GM12801 (cell line): ENCODE measurements at regions not wholly inside any gene's neighbourhood (a gene's known extent, or its start where the extent isn't known, plus 50 kb on each side); places are given as distances from the start of the nearest gene placed in this dataset.

Source experiments
- TF ChIP-seq, protein P1 (sequence below): IDR thresholded peaks from one replicate; pipeline ENCODE4 v1.5.1; 2011; ENCODE audit warnings: control low read depth; ENCODE audit not compliant: insufficient read length; ENCODE audit errors: extremely low read depth

DNA sequence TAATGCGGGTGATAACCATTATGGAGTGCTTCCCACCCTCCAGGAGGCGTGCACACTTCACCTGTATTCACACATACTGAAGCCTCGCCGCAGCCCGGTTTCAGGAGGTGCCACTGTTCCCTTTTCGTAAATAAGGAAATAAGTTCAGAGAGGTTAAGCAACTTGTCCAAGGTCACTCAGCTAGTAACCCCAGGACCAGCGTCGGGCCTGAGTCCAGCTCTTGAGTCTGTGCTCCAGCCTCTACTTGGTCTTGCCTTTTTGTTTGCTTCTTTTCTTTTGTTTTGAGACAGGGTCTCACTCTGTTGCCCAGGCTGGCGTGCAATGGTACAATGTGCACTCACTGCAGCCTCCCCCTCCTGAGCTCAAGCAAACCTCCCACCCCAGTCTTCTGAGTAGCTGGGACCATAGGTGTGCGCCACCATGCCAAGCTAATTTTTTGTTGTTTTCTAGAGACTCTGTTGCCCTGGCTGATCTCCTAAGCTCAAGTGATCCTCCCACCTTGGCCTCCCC is 63.5 kb upstream of the CIBAR2 start:
- TF ChIP-seq, protein P1, sequence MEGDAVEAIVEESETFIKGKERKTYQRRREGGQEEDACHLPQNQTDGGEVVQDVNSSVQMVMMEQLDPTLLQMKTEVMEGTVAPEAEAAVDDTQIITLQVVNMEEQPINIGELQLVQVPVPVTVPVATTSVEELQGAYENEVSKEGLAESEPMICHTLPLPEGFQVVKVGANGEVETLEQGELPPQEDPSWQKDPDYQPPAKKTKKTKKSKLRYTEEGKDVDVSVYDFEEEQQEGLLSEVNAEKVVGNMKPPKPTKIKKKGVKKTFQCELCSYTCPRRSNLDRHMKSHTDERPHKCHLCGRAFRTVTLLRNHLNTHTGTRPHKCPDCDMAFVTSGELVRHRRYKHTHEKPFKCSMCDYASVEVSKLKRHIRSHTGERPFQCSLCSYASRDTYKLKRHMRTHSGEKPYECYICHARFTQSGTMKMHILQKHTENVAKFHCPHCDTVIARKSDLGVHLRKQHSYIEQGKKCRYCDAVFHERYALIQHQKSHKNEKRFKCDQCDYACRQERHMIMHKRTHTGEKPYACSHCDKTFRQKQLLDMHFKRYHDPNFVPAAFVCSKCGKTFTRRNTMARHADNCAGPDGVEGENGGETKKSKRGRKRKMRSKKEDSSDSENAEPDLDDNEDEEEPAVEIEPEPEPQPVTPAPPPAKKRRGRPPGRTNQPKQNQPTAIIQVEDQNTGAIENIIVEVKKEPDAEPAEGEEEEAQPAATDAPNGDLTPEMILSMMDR, result no peak

GRCh38 chr16:85176541-85177447 is 64.5 kb upstream of the CIBAR2 start:
- TF ChIP-seq, protein P1, result no peak

DNA sequence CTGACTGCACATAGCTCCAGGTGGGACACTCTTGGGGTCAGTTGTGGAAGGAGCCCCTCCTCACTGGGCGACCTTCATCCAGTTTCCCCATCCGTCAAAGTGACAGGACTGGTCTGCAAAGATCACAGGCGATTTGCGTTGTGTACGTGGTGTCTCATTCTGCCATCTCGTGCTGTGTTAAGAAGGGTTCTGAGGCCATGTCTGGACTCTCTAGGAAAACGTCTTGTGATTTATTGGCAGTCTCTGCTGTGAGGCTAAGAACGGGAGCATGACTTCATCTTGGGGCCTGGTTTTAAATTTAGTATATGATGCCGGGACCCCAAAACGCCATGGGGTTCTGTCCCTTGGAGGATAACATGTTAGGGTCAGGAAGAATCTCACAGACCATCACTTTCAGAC is 65.2 kb upstream of the CIBAR2 start:
- TF ChIP-seq, protein P1, result no peak

- TF ChIP-seq, protein P1, result no peak
Observed at GRCh38 chr16:85178006-85178591, 65.8 kb upstream of the CIBAR2 start.

- TF ChIP-seq, protein P1, result no peak
Observed at GRCh38 chr16:85178596-85178995, 66.3 kb upstream of the CIBAR2 start.

DNA sequence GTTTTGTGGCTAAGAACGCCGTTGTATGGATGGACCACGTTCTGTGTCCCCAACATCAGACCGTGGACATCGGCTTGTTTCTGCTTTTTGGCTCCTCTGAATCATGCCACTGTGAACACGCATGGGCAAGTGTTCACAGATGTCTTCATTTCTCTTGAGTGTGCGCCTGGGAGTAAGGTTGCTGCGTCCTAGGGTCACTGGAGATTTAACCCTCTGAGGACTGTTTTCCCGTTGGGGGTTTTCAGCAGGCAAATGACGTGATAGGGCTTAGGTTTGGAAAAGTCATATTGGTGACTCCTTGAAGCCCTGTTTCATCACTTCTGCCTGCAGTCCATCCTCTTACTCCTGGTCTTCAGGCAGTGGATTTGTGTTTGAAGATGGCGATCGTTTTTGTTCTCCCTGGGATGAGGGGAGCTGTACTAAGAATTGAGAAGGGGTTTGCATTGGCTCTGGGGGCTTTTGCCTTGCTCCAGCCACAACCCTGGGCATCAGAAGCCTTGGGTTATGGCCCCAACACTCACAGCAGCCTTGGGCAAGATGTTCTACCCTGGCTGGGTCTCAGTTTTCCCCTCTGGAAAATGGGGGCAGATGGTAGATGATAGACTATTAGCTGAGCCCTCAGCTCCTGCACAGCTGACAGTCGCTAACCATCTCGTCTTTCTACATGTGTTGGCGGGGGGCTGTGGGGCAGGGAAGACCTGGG is 67.2 kb upstream of the CIBAR2 start:
- TF ChIP-seq, protein P1, result no peak

DNA sequence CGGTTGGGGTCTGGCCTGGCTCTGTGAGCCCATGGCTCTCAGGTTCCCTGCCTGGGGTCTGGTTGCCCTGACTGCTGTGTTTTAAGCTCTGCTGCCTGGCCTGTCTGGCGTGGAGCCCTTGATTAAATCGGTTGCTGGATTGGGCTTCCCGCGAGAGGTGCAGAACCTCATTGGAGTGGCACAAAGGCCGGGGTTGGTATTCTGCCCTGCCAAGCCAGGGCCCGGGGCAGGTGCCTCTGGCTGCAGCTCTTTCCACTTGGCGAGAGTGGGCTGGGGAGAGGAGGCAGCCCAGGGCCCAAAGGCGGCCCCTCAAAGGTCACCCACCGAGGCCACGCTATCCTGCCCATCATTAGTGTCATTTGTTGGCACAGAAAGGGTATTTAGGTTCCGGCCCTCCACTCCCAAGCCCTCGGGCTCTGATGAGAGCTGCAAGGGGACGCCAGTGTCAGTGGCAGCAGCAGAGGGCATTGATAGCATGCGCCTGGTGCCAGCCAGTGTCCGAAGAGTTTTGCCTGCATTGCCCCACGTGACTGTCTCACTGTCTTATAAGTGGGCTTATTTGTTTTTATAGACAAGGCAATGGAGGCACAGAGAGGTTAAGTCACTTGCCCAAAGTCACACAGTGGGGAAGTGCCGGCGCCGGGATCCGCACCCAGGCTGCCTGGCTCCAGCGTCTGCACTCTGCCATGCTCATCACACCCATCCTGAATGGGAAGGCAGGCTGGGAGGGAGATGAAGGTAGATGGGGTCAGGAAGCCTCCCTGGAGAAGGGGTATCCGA is 68.0 kb upstream of the CIBAR2 start:
- TF ChIP-seq, protein P1, result no peak
